H9 (cell line): ENCODE measurements at regions not wholly inside any gene's neighbourhood (a gene's known extent, or its start where the extent isn't known, plus 50 kb on each side); places are given as distances from the start of the nearest gene placed in this dataset.

ENCODE experiments used
- DNase-seq: peaks from one replicate; pipeline ENCODE4 v3.0.0-alpha.2; 2017
- H2AFZ ChIP-seq: one replicate; pipeline ENCODE4 v1.6.1; 2013; ENCODE audit warnings: mild to moderate bottlenecking, low read length, control low read depth, moderate library complexity
- H2AK5ac ChIP-seq: 2 replicates; pipeline ENCODE4 v1.6.1; 2013; ENCODE audit warnings: low read length, control low read depth, mixed read lengths; ENCODE audit not compliant: insufficient read length
- H2BK120ac ChIP-seq: one replicate; pipeline ENCODE4 v1.6.1; 2013; ENCODE audit warnings: low read depth, mild to moderate bottlenecking, low read length, control low read depth, inconsistent platforms; ENCODE audit not compliant: poor library complexity, severe bottlenecking
- H2BK12ac ChIP-seq: 2 replicates; pipeline ENCODE4 v1.6.1; 2013; ENCODE audit warnings: low read length, control low read depth, mixed read lengths, low read depth; ENCODE audit not compliant: insufficient read length
- H2BK15ac ChIP-seq: 2 replicates; pipeline ENCODE4 v1.6.1; 2013; ENCODE audit warnings: low read depth, low read length, control low read depth
- H2BK20ac ChIP-seq: one replicate; pipeline ENCODE4 v1.6.1; 2013; ENCODE audit warnings: low read depth, mild to moderate bottlenecking, low read length, control low read depth, inconsistent platforms; ENCODE audit not compliant: poor library complexity, severe bottlenecking
- H2BK5ac ChIP-seq: 2 replicates; pipeline ENCODE4 v1.6.1; 2013; ENCODE audit warnings: low read length, control low read depth, mixed read lengths; ENCODE audit not compliant: insufficient read length
- H3K14ac ChIP-seq: 2 replicates; pipeline ENCODE4 v1.6.1; 2013; ENCODE audit warnings: low read length, control low read depth; ENCODE audit not compliant: insufficient read depth
- H3K18ac ChIP-seq: 2 replicates; pipeline ENCODE4 v1.6.1; 2013; ENCODE audit warnings: low read depth, mild to moderate bottlenecking, mixed read lengths, low read length, control low read depth; ENCODE audit not compliant: insufficient read length
- H3K23ac ChIP-seq: 2 replicates; pipeline ENCODE4 v1.6.1; 2013; ENCODE audit warnings: low read length, control low read depth, mixed read lengths, low read depth; ENCODE audit not compliant: insufficient read length
- H3K23me2 ChIP-seq: 2 replicates; pipeline ENCODE4 v1.6.1; 2013; ENCODE audit warnings: low read depth, mild to moderate bottlenecking, mixed read lengths, low read length, control low read depth; ENCODE audit not compliant: insufficient read length, poor library complexity, severe bottlenecking
- H3K27ac ChIP-seq: 2 replicates; pipeline ENCODE4 v1.5.1; 2013; ENCODE audit warnings: low read length, control low read depth, mixed read lengths, low read depth; ENCODE audit not compliant: insufficient read length
- H3K27me3 ChIP-seq: 2 replicates; pipeline ENCODE4 v1.6.1; 2013; ENCODE audit warnings: low read length, control low read depth, inconsistent platforms; ENCODE audit not compliant: insufficient read depth
- H3K4ac ChIP-seq: 2 replicates; pipeline ENCODE4 v1.6.1; 2013; ENCODE audit warnings: low read depth, mild to moderate bottlenecking, control low read depth, inconsistent platforms, low read length, moderate library complexity
- H3K4me1 ChIP-seq: 2 replicates; pipeline ENCODE4 v1.6.1; 2013; ENCODE audit warnings: low read length, control low read depth, inconsistent platforms; ENCODE audit not compliant: insufficient read depth
- H3K4me2 ChIP-seq: 2 replicates; pipeline ENCODE4 v1.6.1; 2013; ENCODE audit warnings: low read length, control low read depth, mixed read lengths; ENCODE audit not compliant: insufficient read length, insufficient read depth
- H3K56ac ChIP-seq: 2 replicates; pipeline ENCODE4 v1.6.1; 2013; ENCODE audit warnings: low read depth, mild to moderate bottlenecking, mixed read lengths, low read length, control low read depth; ENCODE audit not compliant: insufficient read length
- H3K79me1 ChIP-seq: 2 replicates; pipeline ENCODE4 v1.6.1; 2013; ENCODE audit warnings: low read depth, mild to moderate bottlenecking, moderate library complexity, low read length, control low read depth, inconsistent platforms; ENCODE audit not compliant: insufficient read depth, poor library complexity, severe bottlenecking
- H3K79me2 ChIP-seq: 2 replicates; pipeline ENCODE4 v1.6.1; 2013; ENCODE audit warnings: low read length, control low read depth, inconsistent platforms; ENCODE audit not compliant: insufficient read depth
- H3K9ac ChIP-seq: 2 replicates; pipeline ENCODE4 v1.6.1; 2013; ENCODE audit warnings: low read length, control low read depth, mixed read lengths; ENCODE audit not compliant: insufficient read length; ENCODE audit errors: extremely low read depth
- H3K9me3 ChIP-seq: one replicate; pipeline ENCODE4 v1.6.1; 2013; ENCODE audit warnings: low read depth, low read length, inconsistent platforms; ENCODE audit not compliant: control insufficient read depth
- H3T11ph ChIP-seq: one replicate; pipeline ENCODE4 v1.6.1; 2013; ENCODE audit warnings: mild to moderate bottlenecking, low read length, control low read depth, inconsistent platforms
- H4K20me1 ChIP-seq: one replicate; pipeline ENCODE4 v1.6.1; 2013; ENCODE audit not compliant: control insufficient read depth, insufficient read length, insufficient read depth
- H4K5ac ChIP-seq: 2 replicates; pipeline ENCODE4 v1.6.1; 2013; ENCODE audit warnings: low read depth, mild to moderate bottlenecking, mixed read lengths, low read length, control low read depth; ENCODE audit not compliant: insufficient read length
- H4K8ac ChIP-seq: replicated peaks from 2 replicates; pipeline ENCODE4 v1.6.1; 2013; ENCODE audit warnings: low read length, control low read depth, mixed read lengths, low read depth; ENCODE audit not compliant: insufficient read length
- H4K91ac ChIP-seq: 2 replicates; pipeline ENCODE4 v1.6.1; 2013; ENCODE audit warnings: low read depth, mild to moderate bottlenecking, moderate library complexity, mixed read lengths, low read length, control low read depth; ENCODE audit not compliant: insufficient read length
- H3K27ac Mint-ChIP-seq, 3 experiments: 2 replicates in 2 of 3; 3 replicates in 1 of 3; pipeline ENCODE4 v1.8.0; 2020 to 2021; ENCODE audit warnings: mixed read lengths in 3 of 3, mild to moderate bottlenecking in 1 of 3, moderate library complexity in 1 of 3
- H3K27me3 Mint-ChIP-seq: 2 replicates; pipeline ENCODE4 v1.8.0; 2021; ENCODE audit warnings: low read depth, mild to moderate bottlenecking, moderate library complexity, mixed read lengths
- H3K36me3 Mint-ChIP-seq, 3 experiments: 2 replicates in 2 of 3; 3 replicates in 1 of 3; pipeline ENCODE4 v1.8.0; 2020 to 2021; ENCODE audit warnings: low read depth in 3 of 3, mixed read lengths in 3 of 3; ENCODE audit not compliant: insufficient read depth in 1 of 3
- H3K4me1 Mint-ChIP-seq, 2 experiments: 2 replicates each; pipeline ENCODE4 v1.8.0; 2020; ENCODE audit warnings: mixed read lengths in 2 of 2
- H3K4me3 Mint-ChIP-seq, 2 experiments: 2 replicates in 1 of 2; 3 replicates in 1 of 2; pipeline ENCODE4 v1.8.0; 2020 to 2021; ENCODE audit warnings: mild to moderate bottlenecking in 2 of 2, mixed read lengths in 2 of 2, moderate library complexity in 1 of 2
- H3K9me3 Mint-ChIP-seq, 2 experiments: 2 replicates in 1 of 2; 3 replicates in 1 of 2; pipeline ENCODE4 v1.8.0; 2020; ENCODE audit warnings: mild to moderate bottlenecking in 2 of 2, mixed read lengths in 2 of 2, moderate library complexity in 1 of 2
- WGBS: extraction: QIAGEN DNeasy Blood & Tissue Kit; methylation state at CpG from one replicate; pipeline ENCODE4 v1.1.7; 2013; ENCODE audit warnings: missing lambda C conversion rate, low lambda C conversion rate, mixed read lengths; ENCODE audit not compliant: insufficient read length; ENCODE audit errors: extremely low coverage; 5-methylcytosine and 5-hydroxymethylcytosine counted together
- TF ChIP-seq, protein P1 (sequence below): fragments of 200-600 bp; sonication (generic); conservative IDR thresholded peaks from 3 replicates; pipeline ENCODE4 v1.8.0; 2021; ENCODE audit warnings: antibody characterized with exemption, mild to moderate bottlenecking

GRCh38 chr5:89087551-89088318 lies 204.8 kb upstream of the MEF2C start:
- DNase-seq: peak; percentile 31
- Histone ChIP-seq H2AK5ac (no peak overlapping the region), H3K4me1 (no peaks in the 10 kb centered on the region), H2BK12ac (no peak overlapping the region), H4K8ac (no peak overlapping the region), H3K27ac (no peak overlapping the region), H3K4ac (no peak overlapping the region), H3K27me3 (no peaks in the 10 kb centered on the region), H2BK5ac (no peak overlapping the region), H4K20me1 (no peaks in the 10 kb centered on the region), H3K23ac (no peak overlapping the region), H3K4me2 (no peak overlapping the region), H3T11ph (no peak overlapping the region), H2BK20ac (no peak overlapping the region), H3K9me3 (no peaks in the 10 kb centered on the region), H3K18ac (no peak overlapping the region), H3K23me2 (no peaks in the 10 kb centered on the region), H3K79me1 (no peaks in the 10 kb centered on the region), H2BK120ac (no peak overlapping the region), H2AFZ (no peak overlapping the region), H3K56ac (no peak overlapping the region), H4K5ac (no peak overlapping the region), H4K91ac (no peak overlapping the region), H3K14ac (no peak overlapping the region), H2BK15ac (no peak overlapping the region), H3K79me2 (no peaks in the 10 kb centered on the region), H3K9ac (no peak overlapping the region)
- H3K4me1 Mint-ChIP-seq: peaks cover 21% of the 10 kb centered on the region in 2 experiments
- no CpG with 5 or more reads among the region's 12 CpGs for whole genome bisulfite sequencing
- H3K27ac Mint-ChIP-seq: peak overlapping the region in 2 of 3 experiments; percentile 92 to 93; a peak in 3 of 7 replicates
- no peak overlapping the region; a peak in 1 of 5 replicates for H3K4me3 Mint-ChIP-seq
- no peaks in the 10 kb centered on the region for H3K9me3 Mint-ChIP-seq
- no peaks in the 10 kb centered on the region for H3K27me3 Mint-ChIP-seq
- TF ChIP-seq, protein P1, sequence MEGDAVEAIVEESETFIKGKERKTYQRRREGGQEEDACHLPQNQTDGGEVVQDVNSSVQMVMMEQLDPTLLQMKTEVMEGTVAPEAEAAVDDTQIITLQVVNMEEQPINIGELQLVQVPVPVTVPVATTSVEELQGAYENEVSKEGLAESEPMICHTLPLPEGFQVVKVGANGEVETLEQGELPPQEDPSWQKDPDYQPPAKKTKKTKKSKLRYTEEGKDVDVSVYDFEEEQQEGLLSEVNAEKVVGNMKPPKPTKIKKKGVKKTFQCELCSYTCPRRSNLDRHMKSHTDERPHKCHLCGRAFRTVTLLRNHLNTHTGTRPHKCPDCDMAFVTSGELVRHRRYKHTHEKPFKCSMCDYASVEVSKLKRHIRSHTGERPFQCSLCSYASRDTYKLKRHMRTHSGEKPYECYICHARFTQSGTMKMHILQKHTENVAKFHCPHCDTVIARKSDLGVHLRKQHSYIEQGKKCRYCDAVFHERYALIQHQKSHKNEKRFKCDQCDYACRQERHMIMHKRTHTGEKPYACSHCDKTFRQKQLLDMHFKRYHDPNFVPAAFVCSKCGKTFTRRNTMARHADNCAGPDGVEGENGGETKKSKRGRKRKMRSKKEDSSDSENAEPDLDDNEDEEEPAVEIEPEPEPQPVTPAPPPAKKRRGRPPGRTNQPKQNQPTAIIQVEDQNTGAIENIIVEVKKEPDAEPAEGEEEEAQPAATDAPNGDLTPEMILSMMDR: no peak
- no peaks in the 10 kb centered on the region for H3K36me3 Mint-ChIP-seq
